Neuronal stem cell (in vitro differentiated cells): ENCODE measurements at regions not wholly inside any gene's neighbourhood (a gene's known extent, or its start where the extent isn't known, plus 50 kb on each side); places are given as distances from the start of the nearest gene placed in this dataset.

Source experiments
- DNase-seq: peaks from one replicate; pipeline ENCODE4 v3.0.0-alpha.2; 2013; ENCODE audit warnings: low spot score
- H2AFZ ChIP-seq: one replicate; pipeline ENCODE4 v1.6.1; 2013; ENCODE audit warnings: mild to moderate bottlenecking, low read length, inconsistent platforms
- H2AK5ac ChIP-seq: 2 replicates; pipeline ENCODE4 v1.6.1; 2013; ENCODE audit warnings: low read depth, mild to moderate bottlenecking, inconsistent platforms, low read length, moderate library complexity, mixed read lengths
- H2BK120ac ChIP-seq: 2 replicates; pipeline ENCODE4 v1.6.1; 2013; ENCODE audit warnings: low read depth, mild to moderate bottlenecking, inconsistent platforms, low read length, moderate library complexity, mixed read lengths
- H2BK12ac ChIP-seq: one replicate; pipeline ENCODE4 v1.6.1; 2013; ENCODE audit warnings: low read length, inconsistent platforms
- H2BK15ac ChIP-seq: 2 replicates; pipeline ENCODE4 v1.6.1; 2013; ENCODE audit warnings: mild to moderate bottlenecking, low read length, inconsistent platforms, mixed read lengths
- H2BK5ac ChIP-seq: one replicate; pipeline ENCODE4 v1.6.1; 2013; ENCODE audit warnings: inconsistent platforms, mild to moderate bottlenecking, low read length, moderate library complexity
- H3K14ac ChIP-seq: one replicate; pipeline ENCODE4 v1.6.1; 2013; ENCODE audit warnings: low read length, inconsistent platforms
- H3K18ac ChIP-seq: 2 replicates; pipeline ENCODE4 v1.6.1; 2013; ENCODE audit warnings: low read length, inconsistent platforms
- H3K23ac ChIP-seq: 2 replicates; pipeline ENCODE4 v1.6.1; 2013; ENCODE audit warnings: low read depth, mild to moderate bottlenecking, mixed read lengths, low read length, inconsistent platforms; ENCODE audit not compliant: poor library complexity
- H3K27ac ChIP-seq: replicated peaks from 3 replicates; pipeline ENCODE4 v1.5.1; 2013; ENCODE audit warnings: low read length, inconsistent platforms
- H3K27me3 ChIP-seq, 3 experiments: 2 replicates each; pipeline ENCODE4 v1.6.1; 2013; ENCODE audit warnings: low read length in 3 of 3, mild to moderate bottlenecking in 2 of 3, inconsistent platforms in 1 of 3, low read depth in 1 of 3, mixed read lengths in 1 of 3, moderate library complexity in 1 of 3; ENCODE audit not compliant: control insufficient read depth in 3 of 3, insufficient read depth in 3 of 3
- H3K36me3 ChIP-seq, 2 donors: replicated peaks in 1 of 2; 2 replicates each; pipeline ENCODE4 v1.6.1; 2013; ENCODE audit warnings: low read length in 2 of 2; ENCODE audit not compliant: control insufficient read depth in 2 of 2, insufficient read depth in 2 of 2
- H3K4ac ChIP-seq: 2 replicates; pipeline ENCODE4 v1.6.1; 2013; ENCODE audit warnings: inconsistent platforms, mild to moderate bottlenecking, low read length, moderate library complexity
- H3K4me1 ChIP-seq, 2 donors: 1 replicate in 1 of 2; 2 replicates in 1 of 2; pipeline ENCODE4 v1.6.1; 2013; ENCODE audit warnings: low read length in 2 of 2, low read depth in 1 of 2; ENCODE audit not compliant: control insufficient read depth in 2 of 2, insufficient read depth in 1 of 2
- H3K4me2 ChIP-seq: one replicate; pipeline ENCODE4 v1.6.1; 2013; ENCODE audit warnings: mild to moderate bottlenecking, low read length, inconsistent platforms; ENCODE audit not compliant: insufficient read depth, poor library complexity, severe bottlenecking
- H3K4me3 ChIP-seq, 2 donors: 2 replicates each; pipeline ENCODE4 v1.5.1; 2013; ENCODE audit warnings: low read length in 2 of 2, mild to moderate bottlenecking in 2 of 2, inconsistent platforms in 1 of 2, moderate library complexity in 1 of 2
- H3K79me1 ChIP-seq: one replicate; pipeline ENCODE4 v1.6.1; 2013; ENCODE audit warnings: low read depth, mild to moderate bottlenecking, inconsistent platforms, low read length, moderate library complexity
- H3K9ac ChIP-seq: one replicate; pipeline ENCODE4 v1.6.1; 2013; ENCODE audit warnings: mild to moderate bottlenecking, low read depth, low read length, inconsistent platforms; ENCODE audit not compliant: poor library complexity
- H3K9me3 ChIP-seq, 2 donors: replicated peaks in 1 of 2; 2 replicates each; pipeline versions ENCODE3 to v1.6.1; 2013; ENCODE audit warnings: low read length in 2 of 2, mild to moderate bottlenecking in 2 of 2, inconsistent platforms in 1 of 2, low read depth in 1 of 2, mixed read lengths in 1 of 2, moderate library complexity in 1 of 2; ENCODE audit not compliant: control insufficient read depth in 2 of 2, insufficient read depth in 1 of 2
- H4K8ac ChIP-seq: one replicate; pipeline ENCODE4 v1.6.1; 2013; ENCODE audit warnings: low read depth, mild to moderate bottlenecking, inconsistent platforms, low read length, moderate library complexity
- H4K91ac ChIP-seq: one replicate; pipeline ENCODE4 v1.6.1; 2013; ENCODE audit warnings: low read length, low read depth, mild to moderate bottlenecking, inconsistent platforms; ENCODE audit not compliant: poor library complexity
- WGBS, 2 donors: extraction: QIAGEN DNeasy Blood & Tissue Kit; methylation state at CpG; one replicate each; pipeline ENCODE4 v1.1.7; 2013; ENCODE audit warnings: missing lambda C conversion rate in 2 of 2, mixed read lengths in 1 of 2; ENCODE audit not compliant: insufficient read length in 2 of 2, insufficient replicate concordance in 1 of 2; ENCODE audit errors: extremely low coverage in 2 of 2; 5-methylcytosine and 5-hydroxymethylcytosine counted together

GRCh38 chr2:138846216-138846821 lies 66.1 kb upstream of the NXPH2 start:
- Histone ChIP-seq H3K4me3 (no peak overlapping the region), H2BK12ac (no peak overlapping the region), H4K91ac (no peak overlapping the region), H2BK15ac (no peak overlapping the region), H2AK5ac (no peak overlapping the region), H2AFZ (no peak overlapping the region), H3K27me3 (no peaks in the 10 kb centered on the region), H3K14ac (no peak overlapping the region), H3K18ac (no peak overlapping the region), H2BK5ac (no peak overlapping the region), H3K27ac (no peak overlapping the region), H3K9ac (no peak overlapping the region), H3K4me2 (no peak overlapping the region), H3K4me1 (no peaks in the 10 kb centered on the region), H3K9me3 (no peaks in the 10 kb centered on the region), H3K4ac (no peak overlapping the region), H3K23ac (no peak overlapping the region), H2BK120ac (no peak overlapping the region), H4K8ac (no peak overlapping the region), H3K36me3 (no peaks in the 10 kb centered on the region), H3K79me1 (no peaks in the 10 kb centered on the region)
- no peak for DNase-seq
- no CpG with 5 or more reads among the region's 8 CpGs for WGBS, 2 donors

DNA sequence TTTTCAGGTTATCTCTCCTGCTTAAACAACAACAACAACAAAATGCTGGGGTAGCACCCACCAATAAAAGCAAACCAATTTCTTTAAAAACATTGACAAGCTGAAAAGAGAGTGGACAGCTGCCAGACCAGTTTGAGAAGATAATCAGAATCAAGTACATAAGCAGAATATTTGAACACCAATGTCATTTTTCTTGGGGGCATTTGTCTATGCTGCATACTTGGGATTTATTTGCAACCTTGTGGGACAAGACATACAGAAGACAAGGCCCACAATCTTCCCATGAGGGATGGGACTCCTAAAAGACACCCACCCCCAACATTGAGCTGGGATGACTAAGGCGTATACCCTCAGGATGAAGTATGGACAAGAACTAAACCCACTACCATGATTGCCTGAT lies 62.2 kb upstream of the NXPH2 start:
- Histone ChIP-seq H2AFZ (no peak overlapping the region), H3K4me3 (no peak overlapping the region), H2BK12ac (no peak overlapping the region), H3K9ac (no peak overlapping the region), H3K79me1 (no peaks in the 10 kb centered on the region), H2BK5ac (no peak overlapping the region), H2BK15ac (no peak overlapping the region), H3K36me3 (no peaks in the 10 kb centered on the region), H3K27ac (no peak overlapping the region), H3K9me3 (no peaks in the 10 kb centered on the region), H3K4me1 (peaks cover 0 to 3% of the 10 kb centered on the region in 2 donors), H4K8ac (no peak overlapping the region), H3K4me2 (no peak overlapping the region), H2BK120ac (no peak overlapping the region), H3K27me3 (no peaks in the 10 kb centered on the region), H4K91ac (no peak overlapping the region), H3K4ac (no peak overlapping the region), H3K18ac (no peak overlapping the region), H2AK5ac (no peak overlapping the region), H3K23ac (no peak overlapping the region), H3K14ac (no peak overlapping the region)
- DNase-seq: no peak
- WGBS, 2 donors: no CpG with 5 or more reads among the region's 1 CpG

- H3K9me3 ChIP-seq: no peaks in the 10 kb centered on the region
- H3K27me3 ChIP-seq: no peaks in the 10 kb centered on the region
- no peak overlapping the region for H2AK5ac ChIP-seq
- no peaks in the 10 kb centered on the region for H3K79me1 ChIP-seq
- H2BK12ac ChIP-seq: no peak overlapping the region
- H4K8ac ChIP-seq: no peak overlapping the region
- H2AFZ ChIP-seq: peak overlapping the region; percentile 54
- H3K4me3 ChIP-seq: no peak overlapping the region
- no peak overlapping the region for H3K4me2 ChIP-seq
- no peak overlapping the region for H4K91ac ChIP-seq
- no peak overlapping the region for H3K9ac ChIP-seq
- H2BK15ac ChIP-seq: no peak overlapping the region
- no peak overlapping the region for H3K18ac ChIP-seq
- H3K23ac ChIP-seq: no peak overlapping the region
- H3K4me1 ChIP-seq: peaks cover 0 to 3% of the 10 kb centered on the region in 2 donors
- H2BK120ac ChIP-seq: no peak overlapping the region
- no CpG with 5 or more reads among the region's 3 CpGs for WGBS, 2 donors
- no peak overlapping the region for H2BK5ac ChIP-seq
- H3K4ac ChIP-seq: no peak overlapping the region
- no peak overlapping the region for H3K14ac ChIP-seq
- DNase-seq: no peak
- H3K27ac ChIP-seq: no peak overlapping the region
- H3K36me3 ChIP-seq: no peaks in the 10 kb centered on the region
These were observed 61.3 kb upstream of the NXPH2 start for GRCh38 chr2:138841459-138841858.

DNA sequence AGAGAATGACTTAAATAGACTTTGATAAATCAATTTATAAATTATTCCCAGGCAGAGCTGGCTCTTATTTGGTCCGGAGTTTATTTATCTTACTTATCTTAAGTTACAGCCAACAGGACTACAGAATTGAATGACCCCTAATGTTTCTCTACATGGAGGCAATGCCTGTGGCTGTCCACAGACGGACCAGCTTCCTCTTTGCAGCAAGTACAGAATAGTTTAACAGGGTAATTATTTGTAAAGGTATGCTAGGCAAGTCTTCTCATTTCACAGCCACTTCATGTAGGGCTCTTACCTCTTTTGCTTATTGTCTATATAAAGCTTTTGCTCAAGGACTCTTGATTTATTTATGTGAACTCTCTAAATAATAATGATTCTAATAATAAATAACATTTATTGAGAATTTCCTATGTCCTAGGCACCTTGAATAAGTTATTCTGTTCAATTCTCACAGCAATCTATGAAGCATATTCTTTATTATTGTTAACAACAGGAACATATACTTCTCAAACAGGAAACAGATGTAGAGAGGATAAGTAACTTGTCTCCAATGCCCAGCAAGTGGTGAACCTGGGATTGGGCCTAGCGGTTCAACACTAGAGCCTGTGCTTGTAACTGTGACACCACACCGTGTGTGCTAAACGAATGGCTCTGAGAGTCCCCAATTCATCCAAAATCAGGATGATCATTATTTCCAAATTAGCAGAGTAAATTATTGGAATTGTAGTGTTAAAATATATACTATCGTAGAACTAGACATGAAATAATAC lies 58.8 kb upstream of the NXPH2 start:
- Histone ChIP-seq H2BK15ac (no peak overlapping the region), H2BK5ac (no peak overlapping the region), H2BK120ac (no peak overlapping the region), H3K4me2 (no peak overlapping the region), H3K9ac (no peak overlapping the region), H2AK5ac (no peak overlapping the region), H3K4me3 (no peak overlapping the region), H3K14ac (no peak overlapping the region), H3K27ac (no peak overlapping the region), H3K4me1 (peaks cover 0 to 3% of the 10 kb centered on the region in 2 donors), H3K18ac (no peak overlapping the region), H3K79me1 (no peaks in the 10 kb centered on the region), H2AFZ (no peak overlapping the region), H4K91ac (no peak overlapping the region), H3K23ac (no peak overlapping the region), H3K36me3 (no peaks in the 10 kb centered on the region), H3K27me3 (no peaks in the 10 kb centered on the region), H2BK12ac (no peak overlapping the region), H4K8ac (no peak overlapping the region), H3K9me3 (no peaks in the 10 kb centered on the region), H3K4ac (no peak overlapping the region)
- no CpG with 5 or more reads among the region's 6 CpGs for WGBS, 2 donors
- no peak for DNase-seq
